GM18511 (cell line): ENCODE measurements at regions not wholly inside any gene's neighbourhood (a gene's known extent, or its start where the extent isn't known, plus 50 kb on each side); places are given as distances from the start of the nearest gene placed in this dataset.

Experiments
- ATAC-seq: cut with Tn5 transposase; IDR thresholded peaks from one replicate; pipeline ENCODE4 v1.9.1; 2021; ENCODE audit warnings: mild to moderate bottlenecking, moderate library complexity; ENCODE audit not compliant: unreplicated experiment

- ATAC-seq, result no peak
These were observed 50.6 kb upstream of the IKZF2 start for GRCh38 chr2:213202011-213202410.

- no peak for ATAC-seq
These were observed 54.5 kb upstream of the IKZF2 start for GRCh38 chr2:213205944-213206343.

GRCh38 chr2:213213186-213213585, 61.8 kb upstream of the IKZF2 start:
- no peak for ATAC-seq

GRCh38 chr2:213214209-213214608, 62.8 kb upstream of the IKZF2 start:
- no peak for ATAC-seq

GRCh38 chr2:213216461-213216860, 65.0 kb upstream of the IKZF2 start:
- no peak for ATAC-seq

GRCh38 chr2:213219816-213220215, 64.4 kb upstream of the SPAG16 start:
- no peak for ATAC-seq

GRCh38 chr2:213220967-213221603, 63.2 kb upstream of the SPAG16 start:
- ATAC-seq, result peak; percentile 53

GRCh38 chr2:213221957-213222356, 62.3 kb upstream of the SPAG16 start:
- ATAC-seq, result no peak

GRCh38 chr2:213224366-213224765, 59.9 kb upstream of the SPAG16 start:
- ATAC-seq, result no peak

- no peak for ATAC-seq
These were observed 58.4 kb upstream of the SPAG16 start for GRCh38 chr2:213225866-213226265.

- peak; percentile 94 for ATAC-seq
These were observed 56.8 kb upstream of the SPAG16 start for GRCh38 chr2:213227458-213227857.

GRCh38 chr2:213228638-213229037, 55.6 kb upstream of the SPAG16 start:
- ATAC-seq, result no peak

GRCh38 chr2:213229814-213230213, 54.5 kb upstream of the SPAG16 start:
- ATAC-seq, result no peak

GRCh38 chr2:213231966-213232365, 52.3 kb upstream of the SPAG16 start:
- no peak for ATAC-seq

- peak; percentile 89 for ATAC-seq
These were observed 51.4 kb upstream of the SPAG16 start for GRCh38 chr2:213232649-213233437.

- ATAC-seq, result no peak
These were observed 50.6 kb upstream of the SPAG16 start for GRCh38 chr2:213233438-213234330.
